ENCODE measurements at regions not wholly inside any gene's neighbourhood (a gene's known extent, or its start where the extent isn't known, plus 50 kb on each side); places are given as distances from the start of the nearest gene placed in this dataset.
"Not testable (repeated sequence)": the region's sequence is repeated elsewhere in the genome, so short reads cannot be mapped to it uniquely, and the experiment has no call there.

GRCh38 chr10:130711072-130711471, 574.9 kb downstream of the GLRX3 start:
- no peak overlapping the region for H3K4me3 ChIP-seq (ENCODE audit: low read depth, low read length)
- no peak for DNase-seq (ENCODE audit: low read depth)
- TF ChIP-seq CTCF (conservative IDR thresholded peaks at IDR 0.05; ENCODE audit: low read depth, low read length): no peak

GRCh38 chr10:130713135-130713534, 576.9 kb downstream of the GLRX3 start:
- no peak overlapping the region for H3K4me3 ChIP-seq (ENCODE audit: low read depth, low read length)
- no peak for TF ChIP-seq CTCF (conservative IDR thresholded peaks at IDR 0.05; ENCODE audit: low read depth, low read length)
- no peak for DNase-seq (ENCODE audit: low read depth)

- DNase-seq (ENCODE audit: low read depth): no peak
- H3K4me3 ChIP-seq (ENCODE audit: low read depth, low read length): no peak overlapping the region
- no peak for TF ChIP-seq CTCF (conservative IDR thresholded peaks at IDR 0.05; ENCODE audit: low read depth, low read length)
Measured at GRCh38 chr10:130713731-130714130, 577.5 kb downstream of the GLRX3 start.

GRCh38 chr10:130714742-130715467, 578.7 kb downstream of the GLRX3 start:
- DNase-seq (ENCODE audit: low read depth): no peak
- no peak for TF ChIP-seq CTCF (conservative IDR thresholded peaks at IDR 0.05; ENCODE audit: low read depth, low read length)
- H3K4me3 ChIP-seq (ENCODE audit: low read depth, low read length): no peak overlapping the region

- no peak overlapping the region for H3K4me3 ChIP-seq (ENCODE audit: low read depth, low read length)
- DNase-seq (ENCODE audit: low read depth): no peak
- no peak for TF ChIP-seq CTCF (conservative IDR thresholded peaks at IDR 0.05; ENCODE audit: low read depth, low read length)
Measured at GRCh38 chr10:130715686-130716670, 579.8 kb downstream of the GLRX3 start.

- no peak for DNase-seq (ENCODE audit: low read depth)
- TF ChIP-seq CTCF (conservative IDR thresholded peaks at IDR 0.05; ENCODE audit: low read depth, low read length): no peak
- H3K4me3 ChIP-seq (ENCODE audit: low read depth, low read length): no peak overlapping the region
Measured at GRCh38 chr10:130717083-130717482, 580.9 kb downstream of the GLRX3 start.

GRCh38 chr10:130718744-130719447, 582.7 kb downstream of the GLRX3 start:
- H3K4me3 ChIP-seq (ENCODE audit: low read depth, low read length); DNase-seq (ENCODE audit: low read depth): not testable (repeated sequence)

Measured in epithelial cell of proximal tubule (primary cell).